ENCODE measurements at regions not wholly inside any gene's neighbourhood (a gene's known extent, or its start where the extent isn't known, plus 50 kb on each side); places are given as distances from the start of the nearest gene placed in this dataset.

- no peak overlapping the region for H2AFZ ChIP-seq (ENCODE audit: low read length)
- POLR2A ChIA-PET: interaction anchor here (0.6 to 1.1 kb wide), 6 partner anchors 10 to 1833 kb away, joined by 3 to 5 read pairs (median 4); no protein-coding TSS in a partner anchor
- TF ChIP-seq CTCF (conservative IDR thresholded peaks at IDR 0.05; ENCODE audit: low read length) (no peak), EZH2phosphoT487 (IDR thresholded peaks at IDR 0.05; ENCODE audit: borderline replicate concordance, low read depth, low read length) (no peak)
- CTCF ChIA-PET (ENCODE audit: unreplicated experiment): no interaction called here
- no peaks in the 10 kb centered on the region for H3K36me3 ChIP-seq (ENCODE audit: insufficient read depth, low read length)
- BruUV-seq (replicated peaks): no TSS peak
- H4K20me1 ChIP-seq (ENCODE audit: insufficient read depth, low read length): no peaks in the 10 kb centered on the region
- no peaks in the 10 kb centered on the region for H3K9me3 ChIP-seq (ENCODE audit: low read length)
- no peak overlapping the region for H3K4me3 ChIP-seq (ENCODE audit: low read depth, low read length, poor library complexity, severe bottlenecking)
- no peak for DNase-seq (ENCODE audit: low spot score)
- no peaks in the 10 kb centered on the region for H3K79me2 ChIP-seq (ENCODE audit: insufficient read depth, low read depth, low read length)
- H3K4me1 ChIP-seq (ENCODE audit: insufficient read depth, low read length, poor library complexity, severe bottlenecking): no peaks in the 10 kb centered on the region
- intact Hi-C loops (cut with micrococcal nuclease; ENCODE audit: unreplicated experiment): no loop called here
- H3K4me2 ChIP-seq (ENCODE audit: low read length): no peak overlapping the region
- H3K27ac ChIP-seq (ENCODE audit: low read depth, low read length, poor library complexity, severe bottlenecking): no peak overlapping the region
- H3K9me2 ChIP-seq (ENCODE audit: insufficient read depth, low read length): no peaks in the 10 kb centered on the region
Measured at GRCh38 chr2:185667452-185667851, 71.2 kb upstream of the FSIP2 start.

GRCh38 chr2:185668710-185669109 is 69.9 kb upstream of the FSIP2 start:
- no peak for DNase-seq (ENCODE audit: low spot score)
- ChIA-PET CTCF (ENCODE audit: unreplicated experiment) (no interaction called here), POLR2A (interaction anchor here (0.6 to 1.7 kb wide), 4 partner anchors 9 to 162 kb away, joined by 3 to 6 read pairs (median 4); no protein-coding TSS in a partner anchor)
- Histone ChIP-seq H3K79me2 (ENCODE audit: insufficient read depth, low read depth, low read length) (no peaks in the 10 kb centered on the region), H3K9me3 (ENCODE audit: low read length) (no peaks in the 10 kb centered on the region), H3K27ac (ENCODE audit: low read depth, low read length, poor library complexity, severe bottlenecking) (no peak overlapping the region), H3K4me3 (ENCODE audit: low read depth, low read length, poor library complexity, severe bottlenecking) (no peak overlapping the region), H2AFZ (ENCODE audit: low read length) (0 out of 2 replicates have a peak overlapping the region, but pooled peaks have one; percentile 31), H3K4me1 (ENCODE audit: insufficient read depth, low read length, poor library complexity, severe bottlenecking) (no peaks in the 10 kb centered on the region), H4K20me1 (ENCODE audit: insufficient read depth, low read length) (no peaks in the 10 kb centered on the region), H3K36me3 (ENCODE audit: insufficient read depth, low read length) (no peaks in the 10 kb centered on the region), H3K9me2 (ENCODE audit: insufficient read depth, low read length) (no peaks in the 10 kb centered on the region), H3K4me2 (ENCODE audit: low read length) (no peak overlapping the region)
- intact Hi-C loops (cut with micrococcal nuclease; ENCODE audit: unreplicated experiment): no loop called here
- TF ChIP-seq CTCF (conservative IDR thresholded peaks at IDR 0.05; ENCODE audit: low read length) (no peak), EZH2phosphoT487 (IDR thresholded peaks at IDR 0.05; ENCODE audit: borderline replicate concordance, low read depth, low read length) (no peak)
- BruUV-seq (replicated peaks): no TSS peak

- Histone ChIP-seq H3K9me3 (ENCODE audit: low read length) (no peaks in the 10 kb centered on the region), H3K4me2 (ENCODE audit: low read length) (no peak overlapping the region), H3K4me1 (ENCODE audit: insufficient read depth, low read length, poor library complexity, severe bottlenecking) (no peaks in the 10 kb centered on the region), H3K79me2 (ENCODE audit: insufficient read depth, low read depth, low read length) (no peaks in the 10 kb centered on the region), H3K9me2 (ENCODE audit: insufficient read depth, low read length) (no peaks in the 10 kb centered on the region), H3K27ac (ENCODE audit: low read depth, low read length, poor library complexity, severe bottlenecking) (no peak overlapping the region), H3K4me3 (ENCODE audit: low read depth, low read length, poor library complexity, severe bottlenecking) (no peak overlapping the region), H2AFZ (ENCODE audit: low read length) (no peak overlapping the region), H4K20me1 (ENCODE audit: insufficient read depth, low read length) (no peaks in the 10 kb centered on the region), H3K36me3 (ENCODE audit: insufficient read depth, low read length) (no peaks in the 10 kb centered on the region)
- intact Hi-C loops (cut with micrococcal nuclease; ENCODE audit: unreplicated experiment): no loop called here
- CTCF ChIA-PET (ENCODE audit: unreplicated experiment): no interaction called here
- BruUV-seq (replicated peaks): no TSS peak
- POLR2A ChIA-PET: no interaction called here
- DNase-seq (ENCODE audit: low spot score): no peak
- TF ChIP-seq EZH2phosphoT487 (IDR thresholded peaks at IDR 0.05; ENCODE audit: borderline replicate concordance, low read depth, low read length) (no peak), CTCF (conservative IDR thresholded peaks at IDR 0.05; ENCODE audit: low read length) (no peak)
Measured at GRCh38 chr2:185674232-185674631, 64.4 kb upstream of the FSIP2 start.
